ENCODE measurements at regions not wholly inside any gene's neighbourhood (a gene's known extent, or its start where the extent isn't known, plus 50 kb on each side); places are given as distances from the start of the nearest gene placed in this dataset.

GRCh38 chr6:155958550-155958949 is 502.9 kb upstream of the NOX3 start:
- Mint-ChIP-seq H3K27ac (no peak overlapping the region), H3K9me3 (peaks cover 6% of the 10 kb centered on the region), H3K27me3 (ENCODE audit: low read depth) (peaks cover 11% of the 10 kb centered on the region), H3K36me3 (no peaks in the 10 kb centered on the region), H3K4me3 (no peak overlapping the region), H3K4me1 (no peaks in the 10 kb centered on the region)
- TF ChIP-seq CTCF (IDR thresholded peaks at IDR 0.05; ENCODE audit: unreplicated experiment) = no peak
- DNase-seq (ENCODE audit: low spot score in 2 of 2, unreplicated experiment in 2 of 2) = no peak

- Mint-ChIP-seq H3K27me3 (ENCODE audit: low read depth) (peaks cover 11% of the 10 kb centered on the region), H3K9me3 (no peaks in the 10 kb centered on the region), H3K4me1 (no peaks in the 10 kb centered on the region), H3K36me3 (no peaks in the 10 kb centered on the region), H3K4me3 (no peak overlapping the region), H3K27ac (no peak overlapping the region)
- TF ChIP-seq CTCF (IDR thresholded peaks at IDR 0.05; ENCODE audit: unreplicated experiment) = no peak
- DNase-seq (ENCODE audit: low spot score in 2 of 2, unreplicated experiment in 2 of 2) = no peak
Measured at GRCh38 chr6:155955038-155955437, 499.4 kb upstream of the NOX3 start.

GRCh38 chr6:155954149-155954548 is 498.5 kb upstream of the NOX3 start:
- Mint-ChIP-seq H3K36me3 (no peaks in the 10 kb centered on the region), H3K4me3 (no peak overlapping the region), H3K9me3 (no peaks in the 10 kb centered on the region), H3K4me1 (no peaks in the 10 kb centered on the region), H3K27me3 (ENCODE audit: low read depth) (peaks cover 11% of the 10 kb centered on the region), H3K27ac (no peak overlapping the region)
- TF ChIP-seq CTCF (IDR thresholded peaks at IDR 0.05; ENCODE audit: unreplicated experiment) = no peak
- no peak for DNase-seq (ENCODE audit: low spot score in 2 of 2, unreplicated experiment in 2 of 2)

GRCh38 chr6:155949256-155949655 is 493.6 kb upstream of the NOX3 start:
- no peak overlapping the region for H3K27ac Mint-ChIP-seq
- TF ChIP-seq CTCF (IDR thresholded peaks at IDR 0.05; ENCODE audit: unreplicated experiment) = no peak

GRCh38 chr6:155946860-155947259 is 491.2 kb upstream of the NOX3 start:
- H3K4me3 Mint-ChIP-seq = no peak overlapping the region
- no peaks in the 10 kb centered on the region for H3K4me1 Mint-ChIP-seq
- no peaks in the 10 kb centered on the region for H3K36me3 Mint-ChIP-seq
- H3K27ac Mint-ChIP-seq = no peak overlapping the region
- no peaks in the 10 kb centered on the region for H3K27me3 Mint-ChIP-seq (ENCODE audit: low read depth)
- no peaks in the 10 kb centered on the region for H3K9me3 Mint-ChIP-seq
- TF ChIP-seq CTCF (IDR thresholded peaks at IDR 0.05; ENCODE audit: unreplicated experiment) = no peak
- DNase-seq (ENCODE audit: low spot score in 2 of 2, unreplicated experiment in 2 of 2) = no peak

More at GRCh38 chr6:155949256-155949655, 493.6 kb upstream of the NOX3 start:
- Mint-ChIP-seq H3K4me1 (no peaks in the 10 kb centered on the region), H3K9me3 (no peaks in the 10 kb centered on the region), H3K36me3 (no peaks in the 10 kb centered on the region), H3K4me3 (no peak overlapping the region), H3K27me3 (ENCODE audit: low read depth) (no peaks in the 10 kb centered on the region)
- no peak for DNase-seq (ENCODE audit: low spot score in 2 of 2, unreplicated experiment in 2 of 2)

- TF ChIP-seq CTCF (IDR thresholded peaks at IDR 0.05; ENCODE audit: unreplicated experiment) = no peak
- Mint-ChIP-seq H3K36me3 (no peaks in the 10 kb centered on the region), H3K9me3 (no peaks in the 10 kb centered on the region), H3K27ac (no peak overlapping the region), H3K4me3 (no peak overlapping the region), H3K27me3 (ENCODE audit: low read depth) (no peaks in the 10 kb centered on the region), H3K4me1 (peaks cover 6% of the 10 kb centered on the region)
- no peak for DNase-seq (ENCODE audit: low spot score in 2 of 2, unreplicated experiment in 2 of 2)
Measured at GRCh38 chr6:155943635-155944034, 488.0 kb upstream of the NOX3 start.

Measured in mesothelial cell of epicardium (in vitro differentiated cells).